Endothelial cell of umbilical vein (primary cell): ENCODE measurements at regions not wholly inside any gene's neighbourhood (a gene's known extent, or its start where the extent isn't known, plus 50 kb on each side); places are given as distances from the start of the nearest gene placed in this dataset.

Experiments
- EZH2 ChIP-seq: IDR thresholded peaks from 2 replicates; pipeline ENCODE4 v1.6.1; 2012; ENCODE audit warnings: borderline replicate concordance, low read depth, mild to moderate bottlenecking, moderate library complexity, low read length, inconsistent platforms; ENCODE audit not compliant: severe bottlenecking
- FOS ChIP-seq: IDR thresholded peaks from 2 replicates; pipeline ENCODE4 v1.6.1; 2011; ENCODE audit warnings: mild to moderate bottlenecking, low read length, moderate library complexity, borderline replicate concordance; ENCODE audit not compliant: insufficient read depth
- MYC ChIP-seq: IDR thresholded peaks from one replicate; pipeline ENCODE4 v1.6.1; 2011; ENCODE audit warnings: mild to moderate bottlenecking, low read depth, low read length
- POLR2A ChIP-seq: IDR thresholded peaks from 2 replicates; pipeline ENCODE4 v1.6.1; 2012; ENCODE audit warnings: low read depth, mild to moderate bottlenecking, control low read depth, low read length
- POLR2AphosphoS5 ChIP-seq: IDR thresholded peaks from 2 replicates; pipeline ENCODE4 v1.6.1; 2012; ENCODE audit warnings: low read depth, mild to moderate bottlenecking, control low read depth, low read length, moderate library complexity; ENCODE audit not compliant: insufficient read depth
- TF ChIP-seq, protein P1 (sequence below), 2 donors: IDR thresholded peaks; 1 replicate in 1 of 2; 2 replicates in 1 of 2; pipeline ENCODE4 v1.5.1; 2011; ENCODE audit warnings: low read length in 2 of 2, mild to moderate bottlenecking in 2 of 2, moderate library complexity in 2 of 2, control low read depth in 1 of 2, inconsistent platforms in 1 of 2, low read depth in 1 of 2; ENCODE audit not compliant: insufficient read depth in 1 of 2; ENCODE audit errors: extremely low read depth in 1 of 2
- TF ChIP-seq, protein P2 (sequence below): IDR thresholded peaks from 2 replicates; pipeline ENCODE4 v1.6.1; 2011; ENCODE audit not compliant: insufficient read depth, insufficient read length

GRCh38 chr10:84876116-84876999 is 548.0 kb downstream of the CCSER2 start:
- TF ChIP-seq, protein P1, sequence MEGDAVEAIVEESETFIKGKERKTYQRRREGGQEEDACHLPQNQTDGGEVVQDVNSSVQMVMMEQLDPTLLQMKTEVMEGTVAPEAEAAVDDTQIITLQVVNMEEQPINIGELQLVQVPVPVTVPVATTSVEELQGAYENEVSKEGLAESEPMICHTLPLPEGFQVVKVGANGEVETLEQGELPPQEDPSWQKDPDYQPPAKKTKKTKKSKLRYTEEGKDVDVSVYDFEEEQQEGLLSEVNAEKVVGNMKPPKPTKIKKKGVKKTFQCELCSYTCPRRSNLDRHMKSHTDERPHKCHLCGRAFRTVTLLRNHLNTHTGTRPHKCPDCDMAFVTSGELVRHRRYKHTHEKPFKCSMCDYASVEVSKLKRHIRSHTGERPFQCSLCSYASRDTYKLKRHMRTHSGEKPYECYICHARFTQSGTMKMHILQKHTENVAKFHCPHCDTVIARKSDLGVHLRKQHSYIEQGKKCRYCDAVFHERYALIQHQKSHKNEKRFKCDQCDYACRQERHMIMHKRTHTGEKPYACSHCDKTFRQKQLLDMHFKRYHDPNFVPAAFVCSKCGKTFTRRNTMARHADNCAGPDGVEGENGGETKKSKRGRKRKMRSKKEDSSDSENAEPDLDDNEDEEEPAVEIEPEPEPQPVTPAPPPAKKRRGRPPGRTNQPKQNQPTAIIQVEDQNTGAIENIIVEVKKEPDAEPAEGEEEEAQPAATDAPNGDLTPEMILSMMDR (IDR thresholded peaks at IDR 0.05; ENCODE audit: extremely low read depth in 1 of 2, insufficient read depth in 1 of 2, low read depth in 1 of 2, low read length in 2 of 2) = no peak
- no peak for TF ChIP-seq POLR2A
- TF ChIP-seq EZH2 = no peak
- TF ChIP-seq MYC = no peak
- no peak for TF ChIP-seq POLR2AphosphoS5
- TF ChIP-seq, protein P2, sequence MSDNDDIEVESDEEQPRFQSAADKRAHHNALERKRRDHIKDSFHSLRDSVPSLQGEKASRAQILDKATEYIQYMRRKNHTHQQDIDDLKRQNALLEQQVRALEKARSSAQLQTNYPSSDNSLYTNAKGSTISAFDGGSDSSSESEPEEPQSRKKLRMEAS = no peak
- TF ChIP-seq FOS = no peak
